ENCODE measurements at regions not wholly inside any gene's neighbourhood (a gene's known extent, or its start where the extent isn't known, plus 50 kb on each side); places are given as distances from the start of the nearest gene placed in this dataset.

DNA sequence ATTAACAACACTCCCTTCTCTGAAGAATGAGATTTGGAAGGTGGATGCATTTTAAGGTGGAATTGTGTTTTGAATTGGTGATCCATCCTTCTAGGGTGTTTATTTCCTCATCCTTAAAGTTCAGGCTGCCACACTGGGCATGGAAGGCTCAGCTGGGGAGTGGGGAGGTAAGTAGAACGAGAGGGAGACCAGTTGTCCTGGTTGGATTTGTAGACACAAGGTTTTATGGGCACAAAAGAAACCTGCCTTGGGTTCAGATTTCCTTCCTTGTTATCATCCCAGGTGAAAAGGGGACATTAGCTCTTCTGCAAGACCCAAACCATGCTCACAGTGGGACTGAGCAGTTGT is 101.0 kb upstream of the SIX3 start:
- ChIA-PET CTCF (no interaction called here), POLR2A (no interaction called here)
- Histone ChIP-seq H3K36me3 (ENCODE audit: control insufficient read depth in 2 of 2, extremely low read depth in 1 of 2, insufficient read depth in 2 of 2, low read length in 2 of 2) (no peaks in the 10 kb centered on the region), H4K20me1 (replicated peaks; ENCODE audit: control insufficient read depth, extremely low read depth, insufficient read depth, low read length) (no peaks in the 10 kb centered on the region), H3K27ac (ENCODE audit: insufficient read depth, low read depth, low read length) (no peak overlapping the region), H3K9me1 (replicated peaks; ENCODE audit: control insufficient read depth, extremely low read depth, insufficient read depth, low read length) (no peaks in the 10 kb centered on the region), H3K4me2 (ENCODE audit: insufficient read depth, low read length) (no peak overlapping the region), H3K79me2 (ENCODE audit: control insufficient read depth, insufficient read depth, low read length) (no peaks in the 10 kb centered on the region), H3K9me3 (replicated peaks; ENCODE audit: control insufficient read depth, insufficient read depth, low read length) (no peaks in the 10 kb centered on the region), H3K4me1 (ENCODE audit: control insufficient read depth, extremely low read depth, insufficient read depth, low read length) (no peaks in the 10 kb centered on the region), H3K9ac (replicated peaks; ENCODE audit: extremely low read depth, insufficient read depth, low read length) (no peak overlapping the region), H2AFZ (ENCODE audit: low read depth, low read length) (no peak overlapping the region), H3K4me3 (replicated peaks in 1 of 3; ENCODE audit: insufficient read depth in 1 of 3, low read depth in 1 of 3, low read length in 3 of 3) (no peak overlapping the region), H3K27me3 (ENCODE audit: control insufficient read depth in 2 of 2, insufficient read depth in 2 of 2, low read length in 2 of 2) (no peaks in the 10 kb centered on the region)
- no peak for TF ChIP-seq MYC (IDR thresholded peaks at IDR 0.05; ENCODE audit: low read depth, low read length)
- no peak for TF ChIP-seq POLR2AphosphoS5 (IDR thresholded peaks at IDR 0.05; ENCODE audit: insufficient read depth, low read depth, low read length)
- TF ChIP-seq, protein P1, sequence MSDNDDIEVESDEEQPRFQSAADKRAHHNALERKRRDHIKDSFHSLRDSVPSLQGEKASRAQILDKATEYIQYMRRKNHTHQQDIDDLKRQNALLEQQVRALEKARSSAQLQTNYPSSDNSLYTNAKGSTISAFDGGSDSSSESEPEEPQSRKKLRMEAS (IDR thresholded peaks at IDR 0.05; ENCODE audit: insufficient read depth, insufficient read length), result no peak
- TF ChIP-seq FOS (IDR thresholded peaks at IDR 0.05; ENCODE audit: borderline replicate concordance, insufficient read depth, low read length), result no peak
- no peak for TF ChIP-seq EZH2 (IDR thresholded peaks at IDR 0.05; ENCODE audit: borderline replicate concordance, low read depth, low read length, severe bottlenecking)
- TF ChIP-seq JUN (IDR thresholded peaks at IDR 0.05; ENCODE audit: borderline replicate concordance, insufficient read depth, insufficient read length, low read depth), result no peak
- no peak for TF ChIP-seq GATA2 (IDR thresholded peaks at IDR 0.05; ENCODE audit: insufficient read depth, insufficient read length, low read depth, low read length)
- TF ChIP-seq, protein P2, sequence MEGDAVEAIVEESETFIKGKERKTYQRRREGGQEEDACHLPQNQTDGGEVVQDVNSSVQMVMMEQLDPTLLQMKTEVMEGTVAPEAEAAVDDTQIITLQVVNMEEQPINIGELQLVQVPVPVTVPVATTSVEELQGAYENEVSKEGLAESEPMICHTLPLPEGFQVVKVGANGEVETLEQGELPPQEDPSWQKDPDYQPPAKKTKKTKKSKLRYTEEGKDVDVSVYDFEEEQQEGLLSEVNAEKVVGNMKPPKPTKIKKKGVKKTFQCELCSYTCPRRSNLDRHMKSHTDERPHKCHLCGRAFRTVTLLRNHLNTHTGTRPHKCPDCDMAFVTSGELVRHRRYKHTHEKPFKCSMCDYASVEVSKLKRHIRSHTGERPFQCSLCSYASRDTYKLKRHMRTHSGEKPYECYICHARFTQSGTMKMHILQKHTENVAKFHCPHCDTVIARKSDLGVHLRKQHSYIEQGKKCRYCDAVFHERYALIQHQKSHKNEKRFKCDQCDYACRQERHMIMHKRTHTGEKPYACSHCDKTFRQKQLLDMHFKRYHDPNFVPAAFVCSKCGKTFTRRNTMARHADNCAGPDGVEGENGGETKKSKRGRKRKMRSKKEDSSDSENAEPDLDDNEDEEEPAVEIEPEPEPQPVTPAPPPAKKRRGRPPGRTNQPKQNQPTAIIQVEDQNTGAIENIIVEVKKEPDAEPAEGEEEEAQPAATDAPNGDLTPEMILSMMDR (IDR thresholded peaks at IDR 0.05; ENCODE audit: extremely low read depth in 1 of 2, insufficient read depth in 1 of 2, low read depth in 1 of 2, low read length in 2 of 2), result no peak
- no peak for TF ChIP-seq POLR2A (IDR thresholded peaks at IDR 0.05; ENCODE audit: low read depth, low read length)
- intact Hi-C loops (cut with micrococcal nuclease), result no loop called here
- dilution Hi-C loops (cut with MboI; ENCODE audit: extremely low pct_ligation_motif_present, low sequenced_read_pairs), result no loop called here
- BruUV-seq (replicated peaks), result no TSS peak
- no peak for FAIRE-seq
- DNase-seq (ENCODE audit: low read depth, low spot score), result no peak
